ENCODE measurements at regions not wholly inside any gene's neighbourhood (a gene's known extent, or its start where the extent isn't known, plus 50 kb on each side); places are given as distances from the start of the nearest gene placed in this dataset.

- DNase-seq, result no peak
Measured at GRCh38 chr19:30648866-30649862, 277.0 kb downstream of the ZNF536 start.

GRCh38 chr19:30647891-30648720, 275.9 kb downstream of the ZNF536 start:
- no peak for DNase-seq

GRCh38 chr19:30646806-30647205, 274.6 kb downstream of the ZNF536 start:
- DNase-seq, result no peak

- no peak for DNase-seq
Measured at GRCh38 chr19:30645946-30646577, 273.9 kb downstream of the ZNF536 start.

- no peak for DNase-seq
Measured at GRCh38 chr19:30640252-30640965, 268.2 kb downstream of the ZNF536 start.

GRCh38 chr19:30638889-30639288, 266.7 kb downstream of the ZNF536 start:
- DNase-seq, result no peak

GRCh38 chr19:30637926-30638325, 265.7 kb downstream of the ZNF536 start:
- DNase-seq, result no peak

GRCh38 chr19:30634996-30635975, 263.1 kb downstream of the ZNF536 start:
- no peak for DNase-seq

- DNase-seq, result no peak
Measured at GRCh38 chr19:30634131-30634830, 262.1 kb downstream of the ZNF536 start.

GRCh38 chr19:30631033-30631370, 258.8 kb downstream of the ZNF536 start:
- DNase-seq, result no peak

- no peak for DNase-seq
Measured at GRCh38 chr19:30630289-30631032, 258.3 kb downstream of the ZNF536 start.

GRCh38 chr19:30629086-30629485, 256.9 kb downstream of the ZNF536 start:
- DNase-seq, result no peak

- no peak for DNase-seq
Measured at GRCh38 chr19:30626626-30626966, 254.4 kb downstream of the ZNF536 start.

GRCh38 chr19:30625947-30626625, 253.9 kb downstream of the ZNF536 start:
- DNase-seq, result no peak

GRCh38 chr19:30622276-30622675, 250.1 kb downstream of the ZNF536 start:
- no peak for DNase-seq

GRCh38 chr19:30621326-30621920, 249.2 kb downstream of the ZNF536 start:
- no peak for DNase-seq

GRCh38 chr19:30620354-30620753, 248.2 kb downstream of the ZNF536 start:
- no peak for DNase-seq

- DNase-seq, result no peak
Measured at GRCh38 chr19:30609656-30610270, 237.6 kb downstream of the ZNF536 start.

GRCh38 chr19:30608471-30608870, 236.3 kb downstream of the ZNF536 start:
- DNase-seq, result no peak
